HG02763 (cell line): ENCODE measurements at regions not wholly inside any gene's neighbourhood (a gene's known extent, or its start where the extent isn't known, plus 50 kb on each side); places are given as distances from the start of the nearest gene placed in this dataset.

Experiments used
- ATAC-seq: cut with Tn5 transposase; IDR thresholded peaks from one replicate; pipeline ENCODE4 v1.9.1; 2021; ENCODE audit warnings: mild to moderate bottlenecking, moderate library complexity; ENCODE audit not compliant: unreplicated experiment

DNA sequence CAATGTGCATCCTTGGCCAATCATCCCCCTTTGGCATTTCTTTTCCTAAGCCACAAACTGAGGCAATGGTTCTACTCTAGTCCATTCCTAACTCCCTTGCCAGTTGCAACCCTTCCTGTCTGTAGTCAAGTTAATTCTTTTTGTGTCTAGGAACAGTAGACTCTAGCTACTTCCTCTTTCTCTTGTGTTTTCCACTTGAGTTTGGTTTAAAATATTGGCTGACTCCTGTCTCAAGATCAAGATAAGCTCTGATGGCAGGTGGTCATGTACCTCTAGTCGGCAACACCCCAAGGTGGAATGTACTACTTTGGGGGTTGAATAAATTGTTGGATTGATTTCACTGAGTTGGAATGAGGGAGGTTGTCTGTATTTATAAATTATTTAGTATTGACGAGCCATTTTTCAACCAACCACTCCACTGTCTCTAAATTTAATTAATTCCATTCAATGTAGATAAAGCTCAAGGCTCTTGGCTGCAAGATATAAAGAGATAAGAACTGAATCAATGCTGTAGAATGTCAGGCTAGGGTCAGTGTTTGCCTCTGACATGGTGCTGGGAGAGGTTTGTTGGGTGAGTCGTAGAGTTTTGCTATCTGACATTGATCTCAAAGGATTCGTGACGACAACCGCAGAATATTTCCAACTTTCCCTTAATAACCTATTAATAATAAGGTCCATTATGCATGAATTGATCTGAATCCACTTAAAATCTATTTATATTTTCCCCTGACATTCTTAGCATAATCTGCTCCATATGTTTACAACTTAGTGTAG lies 188.7 kb upstream of the APCDD1 start:
- no peak for ATAC-seq

DNA sequence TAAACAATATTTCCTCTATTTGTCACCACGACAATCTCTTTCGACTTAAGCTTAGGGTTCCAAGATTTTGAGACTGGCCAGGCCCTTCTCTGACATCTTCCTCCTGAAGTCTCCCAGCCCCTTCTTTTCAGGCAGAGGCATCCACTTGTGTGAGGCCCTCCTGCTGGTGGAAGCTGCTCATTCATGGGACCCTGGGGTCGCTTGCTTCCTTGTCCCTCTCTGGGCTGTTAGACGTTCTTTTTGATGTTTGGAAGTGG lies 188.2 kb upstream of the APCDD1 start:
- no peak for ATAC-seq

DNA sequence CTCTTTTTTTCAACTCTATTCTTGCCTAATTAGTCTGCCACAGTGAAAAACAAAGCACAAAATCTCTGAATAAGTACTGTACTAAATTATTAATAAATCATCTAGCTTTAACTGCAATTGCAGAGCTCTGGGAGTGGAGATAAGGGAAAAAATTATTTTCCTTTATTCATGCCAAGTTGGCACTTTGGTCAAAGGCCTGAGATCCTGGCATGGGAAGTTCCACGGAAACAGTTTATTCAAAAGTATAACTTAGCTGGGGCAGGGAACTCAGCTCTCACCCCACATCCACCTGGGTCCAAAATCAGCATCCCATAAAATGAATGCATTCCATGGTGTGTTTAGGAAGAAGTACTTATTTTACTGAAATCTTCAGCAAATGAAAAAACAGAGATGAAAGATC lies 185.2 kb upstream of the APCDD1 start:
- no peak for ATAC-seq

DNA sequence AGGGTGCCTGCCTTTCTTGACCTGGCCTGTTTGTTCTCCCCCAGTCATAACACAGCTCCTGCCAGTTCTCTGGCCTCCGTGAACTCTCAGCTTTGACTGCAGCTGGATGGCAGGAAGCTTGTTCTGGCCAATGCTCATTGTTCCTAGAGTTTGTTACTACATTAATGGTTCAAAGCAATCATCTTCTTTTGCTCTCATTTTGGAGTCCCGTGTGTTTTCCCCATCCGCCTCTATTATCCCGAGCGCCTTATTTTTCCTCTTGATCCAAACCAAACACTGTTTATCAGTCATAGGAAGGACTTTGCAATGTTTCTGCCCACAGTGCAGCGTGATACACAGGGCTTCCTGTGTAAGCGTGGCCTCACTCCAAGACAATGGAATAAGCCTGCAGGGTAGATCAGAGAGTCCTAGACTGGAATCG lies 184.3 kb upstream of the APCDD1 start:
- no peak for ATAC-seq

DNA sequence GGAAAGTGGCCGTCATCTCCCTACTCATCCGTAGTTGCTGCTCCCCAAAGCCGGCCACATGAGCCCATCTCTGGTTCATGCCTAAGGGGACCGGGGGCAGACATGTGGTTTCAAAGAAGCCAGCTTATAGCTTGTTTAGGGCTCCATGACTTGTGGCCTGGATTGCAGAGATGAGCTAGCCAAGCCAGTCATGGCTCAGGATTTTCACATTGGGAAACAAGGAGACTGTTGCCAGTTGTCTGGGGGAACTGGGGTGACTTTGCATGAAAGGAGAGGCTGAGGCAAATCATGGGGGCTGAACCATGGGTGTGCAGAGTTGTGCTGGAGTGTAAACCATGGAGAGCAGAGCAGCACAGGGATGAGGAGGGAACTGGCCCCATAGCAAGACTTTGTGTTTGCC lies 183.0 kb upstream of the APCDD1 start:
- no peak for ATAC-seq

DNA sequence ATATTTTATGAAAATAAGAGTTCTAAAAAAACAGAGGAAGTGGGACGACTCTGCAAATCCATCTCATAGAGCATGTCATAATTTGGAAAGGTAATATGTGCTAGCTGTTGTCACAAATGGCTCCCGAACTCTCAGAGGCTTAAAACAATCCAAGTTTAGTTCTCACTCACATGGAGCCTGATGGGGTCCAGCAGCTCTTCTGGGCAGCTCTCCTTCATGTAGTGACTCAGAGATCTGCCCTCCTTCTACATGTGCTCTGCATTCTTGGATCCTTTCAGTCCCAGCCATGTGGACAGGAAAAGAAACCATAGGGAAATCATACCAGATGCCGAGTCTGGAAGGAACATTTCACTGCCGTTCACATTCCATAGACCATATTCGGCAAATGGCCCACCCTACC lies 180.1 kb upstream of the APCDD1 start:
- ATAC-seq, result no peak

DNA sequence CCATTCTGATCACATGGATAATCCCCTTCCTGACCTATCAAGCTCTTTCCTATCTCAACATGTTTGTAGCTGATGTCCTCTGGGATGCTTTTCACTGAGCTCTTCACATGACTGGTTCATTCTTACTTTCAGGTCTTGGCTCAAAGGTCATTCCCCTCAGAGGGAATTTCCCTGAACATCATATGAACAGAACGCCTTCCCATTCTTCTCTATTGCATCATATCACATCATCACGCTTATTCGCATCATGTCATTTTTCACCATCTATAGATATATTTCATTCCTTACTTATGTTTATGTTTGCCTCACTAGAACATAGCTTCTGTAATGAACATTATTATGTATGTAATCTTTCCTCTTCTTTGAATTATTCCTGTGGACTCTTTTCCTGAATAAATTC lies 178.9 kb upstream of the APCDD1 start:
- ATAC-seq, result no peak

DNA sequence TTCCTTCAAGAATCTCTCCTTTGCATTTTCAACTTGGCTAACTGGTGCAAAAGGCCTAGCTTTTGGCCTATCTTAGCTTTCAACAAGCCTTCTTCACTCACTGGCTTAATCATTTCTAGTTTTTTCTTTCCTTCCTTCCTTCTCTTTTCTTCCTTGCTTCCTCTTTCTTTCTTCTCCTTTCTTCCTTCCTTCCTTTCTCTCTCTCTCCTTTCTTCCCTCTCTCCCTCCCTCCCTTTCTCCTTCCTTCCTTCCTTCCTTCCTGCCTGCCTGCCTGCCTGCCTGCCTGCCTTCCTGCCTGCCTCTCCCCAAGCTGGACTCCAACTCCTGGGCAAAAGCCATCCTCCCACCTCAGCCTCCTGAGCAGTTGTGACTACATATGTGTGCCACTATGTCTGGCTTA lies 176.2 kb upstream of the APCDD1 start:
- ATAC-seq, result no peak

DNA sequence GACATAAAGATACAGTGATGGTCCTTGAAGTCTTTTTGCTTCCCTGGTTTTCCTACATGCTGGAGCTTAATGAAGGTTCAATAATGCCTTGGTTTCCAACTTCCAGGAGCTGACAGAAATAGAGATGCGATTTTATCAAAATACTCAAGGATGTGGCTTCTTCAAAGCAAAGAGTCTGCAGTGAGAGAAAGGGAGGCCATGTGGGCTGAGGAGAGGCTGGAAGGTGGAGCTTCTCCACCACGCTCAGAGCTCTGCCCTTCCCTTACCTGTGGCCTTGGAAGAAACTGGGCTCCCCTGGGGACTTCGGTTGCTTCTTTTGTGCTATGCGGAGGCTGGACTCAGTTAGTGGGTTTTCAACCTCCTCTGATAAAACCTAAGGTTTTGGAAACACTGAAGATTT lies 175.0 kb upstream of the APCDD1 start:
- no peak for ATAC-seq

DNA sequence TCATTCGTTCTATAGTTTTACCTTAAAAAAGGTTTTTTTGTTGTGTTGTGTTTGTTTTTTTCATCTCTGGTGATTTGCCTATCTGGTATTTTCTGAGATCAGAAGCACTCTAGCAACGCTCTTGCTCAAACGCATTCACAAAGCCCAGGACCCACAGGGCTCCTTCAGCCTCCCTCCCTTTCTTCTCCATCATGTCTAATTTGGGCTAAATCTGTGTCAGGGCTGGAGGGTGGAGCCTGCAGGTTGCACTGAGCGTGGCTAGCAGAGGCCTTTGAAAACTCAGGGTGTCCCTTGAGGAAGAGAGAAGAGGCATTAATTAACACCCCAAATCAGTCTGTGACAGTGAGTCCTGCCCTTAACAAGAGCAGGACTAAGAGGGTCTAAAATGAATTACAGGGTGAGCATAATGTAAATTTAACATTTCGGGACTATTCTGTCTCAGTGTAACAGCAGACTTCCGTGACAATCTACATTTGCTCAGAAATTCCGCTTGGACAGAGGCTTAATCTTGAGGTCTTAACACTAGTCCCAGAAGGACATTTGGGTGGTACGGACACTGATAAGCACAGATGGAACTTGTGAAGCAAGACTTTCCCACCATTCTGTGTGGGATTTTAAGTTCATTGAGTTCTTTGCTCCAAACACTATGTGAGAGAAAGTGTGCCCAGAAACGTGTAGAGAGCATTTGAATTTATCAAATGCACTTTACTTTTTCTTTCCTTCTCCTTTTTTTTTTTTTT lies 174.4 kb upstream of the APCDD1 start:
- ATAC-seq, result no peak

DNA sequence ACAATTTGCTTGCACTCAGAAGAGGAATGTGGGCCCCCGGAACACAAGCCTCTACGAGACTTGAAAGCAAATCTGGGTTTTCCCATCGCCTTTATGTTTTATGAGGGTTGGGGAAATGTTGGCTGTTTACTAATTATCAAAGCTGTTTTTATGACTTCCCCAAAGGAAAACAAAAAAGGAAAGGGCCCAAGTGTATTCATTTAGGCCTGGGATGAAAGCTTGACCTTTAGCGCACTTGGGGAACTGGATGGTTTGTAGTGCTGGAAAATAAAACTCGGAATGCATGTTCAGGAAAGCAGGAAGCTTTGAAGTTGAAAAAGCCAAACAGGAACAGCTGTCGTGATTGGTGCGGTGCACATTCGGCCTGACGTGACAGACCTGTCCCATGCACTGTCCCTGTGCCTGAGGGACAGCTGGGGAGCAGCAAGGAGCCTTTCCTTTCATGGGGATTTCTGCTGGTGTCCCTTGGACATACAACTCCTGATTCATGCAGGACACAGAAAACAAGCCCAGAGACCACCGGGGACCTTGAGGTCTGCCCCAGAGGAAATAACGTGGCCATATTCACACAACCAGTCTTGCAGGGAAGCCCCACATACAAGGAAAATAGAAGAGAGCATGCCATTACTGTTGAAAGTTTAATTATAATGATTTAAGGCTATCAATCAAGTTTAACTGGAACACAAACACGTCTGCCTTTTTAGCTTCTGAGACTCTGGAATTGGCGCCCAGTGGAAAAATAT lies 169.7 kb upstream of the APCDD1 start:
- no peak for ATAC-seq

DNA sequence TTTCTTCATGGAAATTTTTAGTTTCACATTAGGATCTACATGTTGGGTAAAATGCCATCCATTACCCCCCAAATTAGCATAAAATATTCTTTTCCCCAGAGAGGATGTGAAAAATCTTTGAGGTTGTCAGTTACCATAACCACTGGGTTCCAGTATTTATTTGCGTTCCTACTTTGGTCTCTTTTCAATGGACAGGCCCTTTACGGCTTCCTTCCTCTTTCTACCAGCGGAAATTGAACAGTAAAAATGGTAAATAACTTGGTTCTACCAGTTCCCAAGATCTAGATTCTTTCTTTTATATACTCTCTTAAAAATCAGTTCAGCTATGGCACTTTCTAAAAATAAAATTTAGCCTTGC lies 169.2 kb upstream of the APCDD1 start:
- ATAC-seq, result no peak

DNA sequence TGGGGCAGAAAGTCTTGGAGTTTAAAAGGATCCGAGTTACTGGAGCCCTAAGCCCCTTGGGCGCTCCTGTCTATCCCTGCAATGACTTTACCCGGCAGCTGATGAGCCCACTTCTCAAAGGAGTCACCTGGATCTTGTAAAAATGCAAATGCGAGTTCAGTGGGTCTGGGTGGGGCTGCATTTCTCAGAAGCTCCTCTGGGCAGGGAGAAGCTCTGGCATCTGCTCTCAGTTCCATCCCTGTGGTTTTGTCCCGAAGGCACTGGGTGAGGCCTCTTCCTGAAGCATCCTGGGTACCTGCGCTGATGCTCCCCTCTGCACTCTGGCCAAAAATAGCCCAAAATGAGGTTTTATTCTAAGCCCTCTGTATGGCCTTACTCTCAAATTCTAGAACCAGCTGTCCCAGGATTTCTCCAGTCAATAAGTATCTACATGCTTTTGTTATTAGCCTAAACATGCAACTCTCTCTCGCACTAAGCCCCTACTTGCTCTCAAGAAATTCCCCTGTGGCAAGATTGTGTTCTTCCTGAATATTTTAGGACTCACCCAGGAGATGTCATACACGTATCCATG lies 167.8 kb upstream of the APCDD1 start:
- no peak for ATAC-seq

DNA sequence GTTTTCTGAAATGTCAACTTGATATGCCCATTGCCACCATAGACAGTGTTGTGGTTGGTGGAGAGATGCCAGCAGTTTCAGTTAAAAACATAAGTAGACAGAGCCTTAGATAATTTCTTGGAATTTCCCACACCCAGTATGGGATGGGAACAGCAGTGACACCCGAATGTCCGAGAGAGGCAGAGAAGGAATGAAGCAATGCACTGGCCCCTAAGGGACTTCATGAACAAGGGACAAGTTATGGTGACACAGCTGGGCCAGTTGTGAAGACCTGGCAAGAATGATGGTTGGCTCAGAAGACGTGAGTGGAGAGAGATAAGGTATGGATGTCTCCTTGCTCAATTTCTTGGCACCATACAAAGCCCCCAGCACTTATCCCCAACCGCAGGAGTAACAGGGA lies 165.2 kb upstream of the APCDD1 start:
- no peak for ATAC-seq

DNA sequence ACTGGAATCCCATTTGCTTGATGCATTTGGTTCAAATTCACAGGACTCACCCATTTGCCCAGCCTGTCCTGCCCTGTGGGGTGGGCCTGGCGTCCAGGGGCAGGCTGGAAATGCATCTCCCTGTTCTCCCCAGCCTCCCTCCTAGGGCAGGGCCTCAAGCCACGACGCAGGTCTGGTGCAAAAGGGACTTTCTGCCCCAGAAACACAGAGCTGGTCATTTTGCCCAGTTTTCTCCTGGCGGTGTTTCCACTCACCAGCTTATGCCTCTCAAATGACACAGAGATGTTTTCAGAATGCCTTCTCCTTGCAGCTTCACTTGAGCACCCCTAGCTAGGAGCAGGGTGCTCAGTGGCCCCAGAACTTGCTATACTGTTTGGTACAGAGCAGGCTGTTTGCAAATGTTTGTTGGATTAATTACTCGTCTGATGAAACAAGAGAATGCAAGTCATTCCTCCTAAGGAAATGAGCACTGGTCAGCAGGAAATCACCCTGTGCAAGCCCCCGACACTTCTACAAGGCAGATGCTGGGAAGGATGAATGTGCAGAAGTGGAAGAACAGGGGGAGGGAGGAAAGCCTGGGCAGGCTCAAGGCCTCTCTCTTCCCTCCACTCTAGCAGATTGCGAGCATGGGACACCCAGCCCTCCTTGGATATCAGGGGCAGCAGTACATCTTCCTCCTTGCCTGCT lies 164.3 kb upstream of the APCDD1 start:
- ATAC-seq, result no peak

DNA sequence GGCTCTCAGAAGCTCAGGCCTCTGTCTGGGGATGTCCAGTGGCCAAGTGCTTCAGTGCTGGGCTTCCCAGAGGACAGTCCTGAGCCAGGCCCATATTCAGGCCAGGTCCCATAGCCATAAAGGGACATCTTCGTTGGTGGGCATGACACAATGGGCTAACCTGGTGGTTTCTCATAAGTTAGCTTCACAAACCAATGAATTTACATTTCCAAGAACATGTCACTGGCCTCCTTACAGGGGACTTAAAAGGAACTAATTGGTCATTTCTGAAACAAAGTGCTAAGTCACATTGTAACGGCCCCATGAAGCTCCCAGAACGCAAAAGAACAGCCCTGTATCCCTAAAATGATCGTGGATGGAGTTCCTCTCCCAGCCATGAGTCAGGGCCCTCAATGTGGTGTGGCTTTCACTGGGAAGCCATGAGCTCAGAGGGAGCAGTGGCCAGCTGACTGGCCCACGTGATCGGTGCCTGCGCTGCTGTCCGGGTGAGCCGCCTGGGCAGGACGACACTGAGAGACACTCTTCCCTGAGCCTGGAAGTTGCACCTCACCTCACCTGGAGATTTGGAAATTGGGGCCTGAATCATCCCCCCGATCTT lies 163.7 kb upstream of the APCDD1 start:
- no peak for ATAC-seq

DNA sequence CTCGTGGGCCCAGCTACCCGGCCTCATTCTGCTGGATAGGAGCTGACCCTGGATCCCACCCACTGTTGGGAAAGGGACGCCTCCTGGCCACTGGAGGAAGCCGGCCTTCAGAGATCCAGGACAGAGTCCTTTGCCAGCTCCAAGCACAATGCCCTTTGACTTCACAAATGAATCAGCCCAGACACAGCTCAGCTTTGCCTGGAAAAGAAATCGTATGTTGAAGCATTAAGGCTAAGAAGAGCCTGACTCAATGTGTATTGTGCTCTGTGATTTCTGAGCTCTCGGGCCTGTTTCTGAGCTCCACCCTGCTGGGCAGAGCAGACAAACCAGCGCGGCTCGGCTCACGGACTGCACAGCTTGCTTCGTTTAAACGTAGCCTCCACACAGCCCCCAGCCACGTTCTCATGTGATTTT lies 162.9 kb upstream of the APCDD1 start:
- no peak for ATAC-seq

DNA sequence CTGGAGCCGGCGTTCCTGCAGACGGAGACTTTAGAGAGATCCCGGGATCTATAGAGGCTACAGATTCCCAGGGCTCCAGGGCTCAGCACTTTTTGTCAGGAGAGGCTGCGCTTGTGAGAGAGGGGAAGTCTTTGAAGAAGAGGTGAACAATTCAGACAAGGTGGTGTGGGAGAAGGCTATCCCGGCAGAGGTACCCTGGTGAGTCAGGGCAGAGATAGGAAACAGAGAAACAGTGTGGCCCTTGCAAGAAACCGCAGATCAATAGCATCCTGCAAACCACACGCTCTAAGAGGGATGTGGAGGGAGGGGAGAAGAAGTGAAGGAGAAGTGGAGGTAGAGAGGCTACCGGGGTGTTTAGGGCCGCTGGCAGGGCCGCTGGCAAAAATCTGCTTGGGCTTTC lies 160.5 kb upstream of the APCDD1 start:
- ATAC-seq, result no peak

DNA sequence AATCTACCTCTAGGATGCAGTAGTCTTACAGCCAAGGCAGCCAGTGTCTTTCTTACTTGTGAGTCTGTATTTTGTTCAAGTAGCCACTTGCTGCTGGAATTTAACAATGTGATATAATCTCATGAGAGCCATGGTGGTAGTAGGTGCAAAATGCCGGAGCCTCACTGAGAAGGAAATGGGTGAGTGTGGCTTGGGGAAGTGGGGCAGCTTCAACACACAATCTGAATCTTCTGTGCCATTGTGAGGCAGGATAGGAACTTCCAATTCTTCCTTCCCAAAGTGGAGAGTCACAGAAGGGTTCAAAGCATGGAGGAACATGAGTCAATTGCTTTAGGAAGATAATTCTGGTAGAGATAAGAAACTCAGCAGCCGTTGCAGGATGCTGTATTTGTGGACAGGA lies 158.7 kb upstream of the APCDD1 start:
- ATAC-seq, result no peak

DNA sequence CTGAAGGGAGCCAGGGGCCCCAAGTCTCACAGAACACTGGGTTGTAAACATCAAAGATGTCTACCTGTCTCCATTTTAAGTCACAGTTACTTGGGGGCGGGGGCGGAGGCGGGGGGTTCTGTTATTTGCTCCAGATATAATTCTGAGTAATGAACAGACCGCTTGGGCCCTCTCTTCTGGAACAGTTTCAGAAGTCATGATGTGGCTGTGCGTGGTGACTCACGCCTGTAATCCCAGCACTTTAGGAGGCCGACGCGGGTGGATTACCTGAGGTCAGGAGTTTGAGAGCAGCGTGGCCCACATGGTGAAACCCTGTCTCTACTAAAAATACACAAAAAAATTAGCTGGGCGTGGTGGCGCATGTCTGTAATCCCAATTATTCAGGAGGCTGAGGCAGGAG lies 157.9 kb upstream of the APCDD1 start:
- ATAC-seq, result no peak

DNA sequence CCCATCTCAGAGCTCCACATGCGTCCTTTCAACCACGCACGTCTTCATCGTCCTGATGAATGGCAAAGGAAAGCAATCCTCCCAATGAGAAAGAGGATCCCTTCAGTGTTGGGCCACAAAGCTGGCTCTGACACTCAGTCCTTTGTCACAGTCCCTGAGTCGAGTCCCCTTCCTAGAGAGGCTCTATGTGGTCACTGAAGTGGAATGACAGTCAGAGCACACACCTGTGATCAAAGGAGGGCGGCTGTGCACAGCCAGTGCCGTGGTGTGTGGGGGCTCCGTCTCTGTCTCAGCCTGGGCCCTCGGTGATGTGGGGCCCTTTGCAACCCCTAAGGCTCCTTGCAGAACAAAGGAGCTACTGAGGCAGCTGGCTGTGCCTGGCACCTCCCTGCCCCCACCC lies 157.3 kb upstream of the APCDD1 start:
- no peak for ATAC-seq
